Panc1 (cell line): ENCODE measurements at regions not wholly inside any gene's neighbourhood (a gene's known extent, or its start where the extent isn't known, plus 50 kb on each side); places are given as distances from the start of the nearest gene placed in this dataset.

Experiments used
- ATAC-seq: fragments of 200-7000 bp; cut with Tn5 transposase; 2 replicates; pipeline ENCODE4 v1.9.1; 2020; ENCODE audit warnings: mild to moderate bottlenecking, moderate library complexity
- BruUV-seq: library from RNA; stranded (reverse); fragments of 400-500 nt; replicated peaks from 2 replicates; lab custom pipeline; 2021; lab: Mats Ljungman, UMichigan
- CTCF ChIA-PET: fragments of 300-600 bp; sonication (Branson Sonifier 250); formaldehyde crosslinking; loops from one replicate; lab custom pipeline; 2022; ENCODE audit warnings: antibody characterized with exemption; lab: Charles Lee
- POLR2A ChIA-PET: fragments of 300-600 bp; sonication (Branson Sonifier 250); formaldehyde crosslinking; loops from one replicate; lab custom pipeline; 2022; ENCODE audit warnings: antibody characterized with exemption; lab: Charles Lee
- DNase-seq: peaks from one replicate; pipeline ENCODE4 v3.0.0-alpha.2; 2010; ENCODE audit warnings: low read depth, low spot score
- H3K27ac ChIP-seq: 2 replicates; pipeline ENCODE4 v1.5.1; 2011; ENCODE audit warnings: mild to moderate bottlenecking, low read length, inconsistent platforms
- H3K27me3 ChIP-seq: fragments of 200-500 bp; sonication (Bioruptor generic); 2 replicates; pipeline ENCODE4 v1.6.0; 2014; ENCODE audit warnings: low read length, inconsistent platforms; ENCODE audit not compliant: control insufficient read depth, insufficient read depth
- H3K36me3 ChIP-seq: fragments of 200-500 bp; sonication (Bioruptor generic); 2 replicates; pipeline ENCODE4 v1.5.1; 2014; ENCODE audit warnings: inconsistent platforms, mild to moderate bottlenecking, low read length, moderate library complexity; ENCODE audit not compliant: control insufficient read depth, insufficient read depth
- H3K4me1 ChIP-seq: 2 replicates; pipeline ENCODE4 v1.5.1; 2011; ENCODE audit warnings: inconsistent platforms, mild to moderate bottlenecking, low read length, moderate library complexity; ENCODE audit not compliant: control insufficient read depth, insufficient read depth
- H3K4me3 ChIP-seq, 2 experiments: 2 replicates each; pipeline ENCODE4 v1.5.1; 2011 to 2012; ENCODE audit warnings: low read depth in 2 of 2, low read length in 2 of 2, mild to moderate bottlenecking in 2 of 2, inconsistent platforms in 1 of 2, moderate library complexity in 1 of 2
- H3K9me3 ChIP-seq: fragments of 200-500 bp; sonication (Bioruptor generic); 2 replicates; pipeline ENCODE4 v1.5.1; 2014; ENCODE audit warnings: low read depth, mild to moderate bottlenecking, inconsistent platforms, low read length, moderate library complexity; ENCODE audit not compliant: control insufficient read depth, insufficient read depth
- CTCF ChIP-seq: fragments of 450-650 bp; IDR thresholded peaks from 2 replicates; pipeline ENCODE4 v1.5.1; 2017; ENCODE audit warnings: mild to moderate bottlenecking
- POLR2AphosphoS5 ChIP-seq: IDR thresholded peaks from 2 replicates; pipeline ENCODE4 v1.6.1; 2012; ENCODE audit warnings: mild to moderate bottlenecking, low read depth, low read length, moderate library complexity
- REST ChIP-seq, 2 experiments: IDR thresholded peaks; 2 replicates each; pipeline ENCODE4 v1.6.1; 2011 to 2012; ENCODE audit warnings: low read depth in 2 of 2, control low read depth in 1 of 2, low read length in 1 of 2, mild to moderate bottlenecking in 1 of 2, moderate library complexity in 1 of 2; ENCODE audit not compliant: insufficient read depth in 1 of 2
- SIN3A ChIP-seq: IDR thresholded peaks from 2 replicates; pipeline ENCODE4 v1.6.1; 2012; ENCODE audit warnings: low read depth, mild to moderate bottlenecking, low read length, moderate library complexity, borderline replicate concordance; ENCODE audit not compliant: insufficient read depth
- TCF7L2 ChIP-seq: IDR thresholded peaks from 2 replicates; pipeline ENCODE4 v1.6.1; 2011; ENCODE audit warnings: mild to moderate bottlenecking, low read depth, low read length, inconsistent platforms
- in situ Hi-C: cut with HindIII; loops from 2 replicates; pipeline ENCODE4 v1.10.0; 2016; ENCODE audit warnings: low sequenced_read_pairs, low pct_unique_long_range_greater_than_20kb
- intact Hi-C: fragments of 100-400 bp; cut with micrococcal nuclease; formaldehyde crosslinking; loops from one replicate; pipeline ENCODE4 v1.10.0; 2022; ENCODE audit not compliant: unreplicated experiment

- DNase-seq (no peak), ATAC-seq (no peak)
- no peaks in the 10 kb centered on the region for H3K36me3 ChIP-seq
- H3K27ac ChIP-seq: no peak overlapping the region
- TF ChIP-seq SIN3A: no peak
- TF ChIP-seq CTCF: no peak
- no peak for TF ChIP-seq TCF7L2
- TF ChIP-seq REST (IDR thresholded peaks at IDR 0.05; ENCODE audit: insufficient read depth in 1 of 2, low read depth in 2 of 2, low read length in 1 of 2): no peak
- TF ChIP-seq POLR2AphosphoS5: no peak
- POLR2A ChIA-PET: no interaction called here
- H3K4me1 ChIP-seq: no peaks in the 10 kb centered on the region
- intact Hi-C loops (no loop called here), in situ Hi-C loops (no loop called here)
- CTCF ChIA-PET: no interaction called here
- H3K4me3 ChIP-seq: no peak overlapping the region
- no TSS peak for BruUV-seq
- no peaks in the 10 kb centered on the region for H3K9me3 ChIP-seq
- H3K27me3 ChIP-seq: no peaks in the 10 kb centered on the region
These were observed 230.7 kb upstream of the SPRY2 start for GRCh38 chr13:80571346-80572307.

GRCh38 chr13:80563439-80563838 lies 222.5 kb upstream of the SPRY2 start:
- POLR2A ChIA-PET: no interaction called here

More at GRCh38 chr13:80563439-80563838, 222.5 kb upstream of the SPRY2 start:
- Histone ChIP-seq H3K27me3 (no peaks in the 10 kb centered on the region), H3K4me3 (no peak overlapping the region), H3K27ac (no peak overlapping the region), H3K36me3 (no peaks in the 10 kb centered on the region), H3K9me3 (no peaks in the 10 kb centered on the region), H3K4me1 (no peaks in the 10 kb centered on the region)
- DNase-seq: no peak
- ATAC-seq: no peak
- intact Hi-C loops (no loop called here), in situ Hi-C loops (no loop called here)
- BruUV-seq: no TSS peak
- TF ChIP-seq TCF7L2 (no peak), POLR2AphosphoS5 (no peak), REST (IDR thresholded peaks at IDR 0.05; ENCODE audit: insufficient read depth in 1 of 2, low read depth in 2 of 2, low read length in 1 of 2) (no peak)
- CTCF ChIA-PET: no interaction called here
